Spleen (tissue), 7 donors: ENCODE measurements at regions not wholly inside any gene's neighbourhood (a gene's known extent, or its start where the extent isn't known, plus 50 kb on each side); places are given as distances from the start of the nearest gene placed in this dataset.
"Not testable (repeated sequence)": the region's sequence is repeated elsewhere in the genome, so short reads cannot be mapped to it uniquely, and the experiment has no call there.

Experiments used
- CTCF ChIP-seq, 11 experiments: fragments of 200-600 bp in 7 of 11; fragments of 450-650 bp in 4 of 11; sonication (generic) in 4 of 11; IDR thresholded peaks in 8 of 11; conservative IDR thresholded peaks in 3 of 11; 1 replicate in 7 of 11; 2 replicates in 4 of 11; pipeline versions ENCODE4 v1.4.0 to v1.8.0; 2016 to 2021; ENCODE audit warnings: antibody characterized with exemption in 11 of 11, inconsistent platforms in 4 of 11, mild to moderate bottlenecking in 1 of 11
- POLR2A ChIP-seq, 3 donors: fragments of 450-650 bp; IDR thresholded peaks; one replicate each; pipeline ENCODE4 v1.5.1; 2017; ENCODE audit warnings: antibody characterized with exemption in 3 of 3, mild to moderate bottlenecking in 1 of 3
- donor health status: DM: no; HTN: no; CAD: no; lungs with moderate emphysema.
- donor health status: DM: no; HTN: no; CAD: no.
- donor health status: DM: no; HTN: no; CAD: no.

GRCh38 chr2:185025891-185026290, 427.6 kb downstream of the ZNF804A start:
- TF ChIP-seq CTCF (IDR thresholded peaks at IDR 0.05 in 8 of 11, conservative IDR thresholded peaks at IDR 0.05 in 3 of 11); POLR2A (IDR thresholded peaks at IDR 0.05): not testable (repeated sequence)
